ENCODE measurements at regions not wholly inside any gene's neighbourhood (a gene's known extent, or its start where the extent isn't known, plus 50 kb on each side); places are given as distances from the start of the nearest gene placed in this dataset.

DNA sequence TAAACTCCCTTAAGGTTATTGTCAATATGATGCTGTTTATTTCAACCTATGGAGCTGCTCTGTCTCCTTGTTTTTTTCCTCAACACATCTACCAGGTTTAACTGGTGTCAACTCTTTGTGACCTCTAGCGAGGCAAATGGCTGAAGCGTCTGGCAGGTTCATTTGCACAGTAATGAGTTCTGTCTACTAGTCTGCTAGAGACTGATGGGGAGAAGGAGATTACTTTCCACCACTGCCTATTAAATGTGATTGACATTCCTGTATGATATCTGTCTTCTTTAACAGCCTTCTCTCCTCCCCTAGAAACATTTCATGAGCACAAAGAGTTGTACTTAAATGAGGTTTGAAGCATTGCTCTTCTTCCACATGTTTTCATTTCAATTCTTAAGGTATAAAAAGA, 253.7 kb downstream of the SLC6A15 start:
- TF ChIP-seq CTCF (IDR thresholded peaks at IDR 0.05; ENCODE audit: borderline replicate concordance, insufficient read depth, low read depth, low read length) = no peak
- no peak overlapping the region for H3K4me3 ChIP-seq (ENCODE audit: low read depth, low read length)

- no peak for TF ChIP-seq CTCF (IDR thresholded peaks at IDR 0.05; ENCODE audit: borderline replicate concordance, insufficient read depth, low read depth, low read length)
- no peak overlapping the region for H3K4me3 ChIP-seq (ENCODE audit: low read depth, low read length)
Observed at GRCh38 chr12:84656705-84657104, 255.9 kb downstream of the SLC6A15 start.

- no peak for TF ChIP-seq CTCF (IDR thresholded peaks at IDR 0.05; ENCODE audit: borderline replicate concordance, insufficient read depth, low read depth, low read length)
- H3K4me3 ChIP-seq (ENCODE audit: low read depth, low read length) = no peak overlapping the region
Observed at GRCh38 chr12:84653482-84653881, 259.1 kb downstream of the SLC6A15 start.

GRCh38 chr12:84648425-84648824, 264.2 kb downstream of the SLC6A15 start:
- H3K4me3 ChIP-seq (ENCODE audit: low read depth, low read length) = no peak overlapping the region

GRCh38 chr12:84644908-84645307, 267.7 kb downstream of the SLC6A15 start:
- TF ChIP-seq CTCF (IDR thresholded peaks at IDR 0.05; ENCODE audit: borderline replicate concordance, insufficient read depth, low read depth, low read length) = no peak
- no peak overlapping the region for H3K4me3 ChIP-seq (ENCODE audit: low read depth, low read length)

More at GRCh38 chr12:84648425-84648824, 264.2 kb downstream of the SLC6A15 start:
- TF ChIP-seq CTCF (IDR thresholded peaks at IDR 0.05; ENCODE audit: borderline replicate concordance, insufficient read depth, low read depth, low read length) = no peak

GRCh38 chr12:84643993-84644392, 268.6 kb downstream of the SLC6A15 start:
- H3K4me3 ChIP-seq (ENCODE audit: low read depth, low read length) = no peak overlapping the region
- no peak for TF ChIP-seq CTCF (IDR thresholded peaks at IDR 0.05; ENCODE audit: borderline replicate concordance, insufficient read depth, low read depth, low read length)

GRCh38 chr12:84641940-84642545, 270.6 kb downstream of the SLC6A15 start:
- no peak for TF ChIP-seq CTCF (IDR thresholded peaks at IDR 0.05; ENCODE audit: borderline replicate concordance, insufficient read depth, low read depth, low read length)
- H3K4me3 ChIP-seq (ENCODE audit: low read depth, low read length) = no peak overlapping the region
